Liver (tissue), 3 donors: ENCODE measurements at regions not wholly inside any gene's neighbourhood (a gene's known extent, or its start where the extent isn't known, plus 50 kb on each side); places are given as distances from the start of the nearest gene placed in this dataset.

Experiments used
- EGR1 ChIP-seq, 2 donors: IDR thresholded peaks; 2 replicates each; pipeline ENCODE4 v1.6.1; 2016 to 2018; ENCODE audit warnings: antibody characterized with exemption in 2 of 2, low read depth in 2 of 2
- FOXA1 ChIP-seq: IDR thresholded peaks from 2 replicates; pipeline ENCODE4 v1.6.1; 2016; ENCODE audit warnings: antibody characterized with exemption
- GABPA ChIP-seq, 2 donors: IDR thresholded peaks in 1 of 2; conservative IDR thresholded peaks in 1 of 2; 2 replicates each; pipeline ENCODE4 v1.6.1; 2016; ENCODE audit warnings: antibody characterized with exemption in 2 of 2, mild to moderate bottlenecking in 1 of 2, moderate library complexity in 1 of 2
- JUND ChIP-seq, 2 donors: IDR thresholded peaks; 2 replicates each; pipeline ENCODE4 v1.6.1; 2016; ENCODE audit warnings: antibody characterized with exemption in 2 of 2
- SP1 ChIP-seq: IDR thresholded peaks from 2 replicates; pipeline ENCODE4 v1.6.1; 2018; ENCODE audit warnings: antibody characterized with exemption, mild to moderate bottlenecking
- YY1 ChIP-seq: IDR thresholded peaks from 2 replicates; pipeline ENCODE4 v1.6.1; 2016; ENCODE audit warnings: antibody characterized with exemption, mild to moderate bottlenecking
- TF ChIP-seq, protein P1 (sequence below): IDR thresholded peaks from 2 replicates; pipeline ENCODE4 v1.6.1; 2016; ENCODE audit warnings: antibody characterized with exemption, mild to moderate bottlenecking
- TF ChIP-seq, protein P2 (sequence below): fragments of 150-350 bp; IDR thresholded peaks from 2 replicates; pipeline ENCODE4 v1.5.1; 2017; ENCODE audit warnings: improper control_type of control experiment, low read depth, low read length; ENCODE audit not compliant: missing input control
- TF ChIP-seq, protein P3 (sequence below): IDR thresholded peaks from 2 replicates; pipeline ENCODE4 v1.6.1; 2016; ENCODE audit warnings: antibody characterized with exemption
- donor health status: healthy.
- donor health status: healthy.

DNA sequence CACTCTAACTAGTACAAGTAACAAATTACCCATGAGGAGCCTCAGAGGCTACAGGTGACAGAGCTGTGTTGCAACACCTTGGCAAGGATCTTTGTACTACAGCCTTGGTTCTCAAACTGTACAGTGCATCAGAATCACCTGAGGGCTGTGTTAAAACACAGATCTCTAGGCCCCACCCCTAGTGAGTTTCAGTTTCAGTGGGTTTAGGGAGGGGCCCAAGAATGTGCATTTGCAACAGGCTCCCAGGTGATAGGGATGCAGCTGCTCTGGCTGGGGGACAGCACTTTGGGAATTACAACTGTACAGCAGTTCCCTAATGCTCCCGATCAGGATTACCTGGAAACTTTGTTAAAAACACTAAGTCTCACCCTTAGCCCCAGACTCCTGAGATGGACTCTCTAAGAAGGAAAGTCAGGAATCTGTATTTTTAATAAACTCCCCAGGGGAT, 66.1 kb upstream of the NR2F2 start:
- TF ChIP-seq GABPA (IDR thresholded peaks at IDR 0.05 in 1 of 2, conservative IDR thresholded peaks at IDR 0.05 in 1 of 2) (no peak), YY1 (no peak), EGR1 (IDR thresholded peaks at IDR 0.05; ENCODE audit: low read depth in 2 of 2) (no peak), JUND (IDR thresholded peaks at IDR 0.05) (peak in 1 of 2 donors; percentile 38), FOXA1 (no peak), SP1 (peak; percentile 14)
- TF ChIP-seq, protein P1, sequence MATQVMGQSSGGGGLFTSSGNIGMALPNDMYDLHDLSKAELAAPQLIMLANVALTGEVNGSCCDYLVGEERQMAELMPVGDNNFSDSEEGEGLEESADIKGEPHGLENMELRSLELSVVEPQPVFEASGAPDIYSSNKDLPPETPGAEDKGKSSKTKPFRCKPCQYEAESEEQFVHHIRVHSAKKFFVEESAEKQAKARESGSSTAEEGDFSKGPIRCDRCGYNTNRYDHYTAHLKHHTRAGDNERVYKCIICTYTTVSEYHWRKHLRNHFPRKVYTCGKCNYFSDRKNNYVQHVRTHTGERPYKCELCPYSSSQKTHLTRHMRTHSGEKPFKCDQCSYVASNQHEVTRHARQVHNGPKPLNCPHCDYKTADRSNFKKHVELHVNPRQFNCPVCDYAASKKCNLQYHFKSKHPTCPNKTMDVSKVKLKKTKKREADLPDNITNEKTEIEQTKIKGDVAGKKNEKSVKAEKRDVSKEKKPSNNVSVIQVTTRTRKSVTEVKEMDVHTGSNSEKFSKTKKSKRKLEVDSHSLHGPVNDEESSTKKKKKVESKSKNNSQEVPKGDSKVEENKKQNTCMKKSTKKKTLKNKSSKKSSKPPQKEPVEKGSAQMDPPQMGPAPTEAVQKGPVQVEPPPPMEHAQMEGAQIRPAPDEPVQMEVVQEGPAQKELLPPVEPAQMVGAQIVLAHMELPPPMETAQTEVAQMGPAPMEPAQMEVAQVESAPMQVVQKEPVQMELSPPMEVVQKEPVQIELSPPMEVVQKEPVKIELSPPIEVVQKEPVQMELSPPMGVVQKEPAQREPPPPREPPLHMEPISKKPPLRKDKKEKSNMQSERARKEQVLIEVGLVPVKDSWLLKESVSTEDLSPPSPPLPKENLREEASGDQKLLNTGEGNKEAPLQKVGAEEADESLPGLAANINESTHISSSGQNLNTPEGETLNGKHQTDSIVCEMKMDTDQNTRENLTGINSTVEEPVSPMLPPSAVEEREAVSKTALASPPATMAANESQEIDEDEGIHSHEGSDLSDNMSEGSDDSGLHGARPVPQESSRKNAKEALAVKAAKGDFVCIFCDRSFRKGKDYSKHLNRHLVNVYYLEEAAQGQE, result peak; percentile 26
- TF ChIP-seq, protein P2, sequence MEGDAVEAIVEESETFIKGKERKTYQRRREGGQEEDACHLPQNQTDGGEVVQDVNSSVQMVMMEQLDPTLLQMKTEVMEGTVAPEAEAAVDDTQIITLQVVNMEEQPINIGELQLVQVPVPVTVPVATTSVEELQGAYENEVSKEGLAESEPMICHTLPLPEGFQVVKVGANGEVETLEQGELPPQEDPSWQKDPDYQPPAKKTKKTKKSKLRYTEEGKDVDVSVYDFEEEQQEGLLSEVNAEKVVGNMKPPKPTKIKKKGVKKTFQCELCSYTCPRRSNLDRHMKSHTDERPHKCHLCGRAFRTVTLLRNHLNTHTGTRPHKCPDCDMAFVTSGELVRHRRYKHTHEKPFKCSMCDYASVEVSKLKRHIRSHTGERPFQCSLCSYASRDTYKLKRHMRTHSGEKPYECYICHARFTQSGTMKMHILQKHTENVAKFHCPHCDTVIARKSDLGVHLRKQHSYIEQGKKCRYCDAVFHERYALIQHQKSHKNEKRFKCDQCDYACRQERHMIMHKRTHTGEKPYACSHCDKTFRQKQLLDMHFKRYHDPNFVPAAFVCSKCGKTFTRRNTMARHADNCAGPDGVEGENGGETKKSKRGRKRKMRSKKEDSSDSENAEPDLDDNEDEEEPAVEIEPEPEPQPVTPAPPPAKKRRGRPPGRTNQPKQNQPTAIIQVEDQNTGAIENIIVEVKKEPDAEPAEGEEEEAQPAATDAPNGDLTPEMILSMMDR, result no peak
- TF ChIP-seq, protein P3, sequence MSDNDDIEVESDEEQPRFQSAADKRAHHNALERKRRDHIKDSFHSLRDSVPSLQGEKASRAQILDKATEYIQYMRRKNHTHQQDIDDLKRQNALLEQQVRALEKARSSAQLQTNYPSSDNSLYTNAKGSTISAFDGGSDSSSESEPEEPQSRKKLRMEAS, result peak; percentile 28
